ENCODE measurements at regions not wholly inside any gene's neighbourhood (a gene's known extent, or its start where the extent isn't known, plus 50 kb on each side); places are given as distances from the start of the nearest gene placed in this dataset.

DNA sequence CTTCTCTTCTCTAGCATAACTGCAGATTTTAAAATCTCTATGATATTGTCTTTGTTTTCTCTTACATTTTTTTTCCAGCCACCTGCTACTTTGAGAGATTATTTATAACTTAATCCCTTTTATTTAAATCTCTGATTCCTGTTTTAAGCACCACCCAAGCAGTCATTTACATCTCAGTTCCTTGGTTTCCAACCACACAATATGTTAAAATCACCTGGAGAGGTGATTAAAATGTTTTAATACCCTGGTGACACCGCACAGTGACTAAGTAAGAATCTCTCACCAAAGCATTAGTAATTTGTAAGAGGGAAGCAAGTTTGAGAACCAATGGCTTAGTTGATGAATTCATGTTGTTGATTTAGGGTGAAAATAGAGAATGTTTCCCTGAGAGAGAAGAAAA is 849.8 kb downstream of the TMTC2 start (continued):
- TF ChIP-seq CHD7 (IDR thresholded peaks at IDR 0.05; ENCODE audit: insufficient replicate concordance, low read length) (no peak), EZH2 (IDR thresholded peaks at IDR 0.05; ENCODE audit: low read depth, low read length, severe bottlenecking) (no peak), TEAD4 (IDR thresholded peaks at IDR 0.05; ENCODE audit: low read depth, low read length) (no peak), POLR2AphosphoS5 (IDR thresholded peaks at IDR 0.05; ENCODE audit: low read depth, low read length) (no peak), EP300 (IDR thresholded peaks at IDR 0.05; ENCODE audit: borderline replicate concordance in 1 of 2, low read depth in 2 of 2, low read length in 2 of 2) (no peak), RFX5 (IDR thresholded peaks at IDR 0.05; ENCODE audit: borderline replicate concordance, low read depth, low read length) (no peak)

All from H1 (cell line).